KMS-11 (cell line): ENCODE measurements at regions not wholly inside any gene's neighbourhood (a gene's known extent, or its start where the extent isn't known, plus 50 kb on each side); places are given as distances from the start of the nearest gene placed in this dataset.

Experiments used
- H2AFZ ChIP-seq: fragments of 200-600 bp; sonication (generic); 2 replicates; pipeline ENCODE4 v1.6.1; 2016; ENCODE audit warnings: antibody characterized with exemption, mixed run types, low read depth
- H3K27ac ChIP-seq: fragments of 200-600 bp; sonication (generic); 2 replicates; pipeline ENCODE4 v1.6.1; 2016; ENCODE audit warnings: mild to moderate bottlenecking, mixed run types
- H3K27me3 ChIP-seq: fragments of 200-600 bp; sonication (generic); 2 replicates; pipeline ENCODE4 v1.6.1; 2017; ENCODE audit warnings: mild to moderate bottlenecking, low read depth, mixed run types, moderate library complexity; ENCODE audit not compliant: insufficient read depth
- H3K36me3 ChIP-seq: fragments of 200-600 bp; sonication (generic); 2 replicates; pipeline ENCODE4 v1.6.1; 2017; ENCODE audit warnings: mild to moderate bottlenecking, mixed run types; ENCODE audit not compliant: insufficient read depth
- H3K4me1 ChIP-seq: fragments of 200-600 bp; sonication (generic); 2 replicates; pipeline ENCODE4 v1.6.1; 2016; ENCODE audit warnings: mild to moderate bottlenecking, low read depth, mixed run types; ENCODE audit not compliant: poor library complexity, severe bottlenecking
- H3K4me2 ChIP-seq: fragments of 200-600 bp; sonication (generic); 2 replicates; pipeline ENCODE4 v1.7.0; 2016; ENCODE audit warnings: mild to moderate bottlenecking, mixed run types
- H3K4me3 ChIP-seq: fragments of 200-600 bp; sonication (generic); IDR thresholded peaks from 2 replicates; pipeline ENCODE4 v1.6.1; 2017; ENCODE audit warnings: low read depth, low read length, mixed read lengths; ENCODE audit not compliant: insufficient read depth
- H3K79me2 ChIP-seq: fragments of 200-600 bp; sonication (generic); 2 replicates; pipeline ENCODE4 v1.6.1; 2016; ENCODE audit warnings: low read depth, mixed run types; ENCODE audit not compliant: insufficient read depth
- H3K9ac ChIP-seq: fragments of 200-600 bp; sonication (generic); 2 replicates; pipeline ENCODE4 v1.6.1; 2016; ENCODE audit warnings: mild to moderate bottlenecking, mixed run types
- H4K20me1 ChIP-seq: fragments of 200-600 bp; sonication (generic); 2 replicates; pipeline ENCODE4 v1.6.1; 2016; ENCODE audit warnings: mild to moderate bottlenecking, mixed run types; ENCODE audit not compliant: insufficient read depth
- CTCF ChIP-seq: fragments of 200-600 bp; sonication (generic); conservative IDR thresholded peaks from 2 replicates; pipeline ENCODE4 v1.6.1; 2017; ENCODE audit warnings: low read depth, mild to moderate bottlenecking, antibody characterized with exemption, low read length, moderate library complexity, mixed read lengths

DNA sequence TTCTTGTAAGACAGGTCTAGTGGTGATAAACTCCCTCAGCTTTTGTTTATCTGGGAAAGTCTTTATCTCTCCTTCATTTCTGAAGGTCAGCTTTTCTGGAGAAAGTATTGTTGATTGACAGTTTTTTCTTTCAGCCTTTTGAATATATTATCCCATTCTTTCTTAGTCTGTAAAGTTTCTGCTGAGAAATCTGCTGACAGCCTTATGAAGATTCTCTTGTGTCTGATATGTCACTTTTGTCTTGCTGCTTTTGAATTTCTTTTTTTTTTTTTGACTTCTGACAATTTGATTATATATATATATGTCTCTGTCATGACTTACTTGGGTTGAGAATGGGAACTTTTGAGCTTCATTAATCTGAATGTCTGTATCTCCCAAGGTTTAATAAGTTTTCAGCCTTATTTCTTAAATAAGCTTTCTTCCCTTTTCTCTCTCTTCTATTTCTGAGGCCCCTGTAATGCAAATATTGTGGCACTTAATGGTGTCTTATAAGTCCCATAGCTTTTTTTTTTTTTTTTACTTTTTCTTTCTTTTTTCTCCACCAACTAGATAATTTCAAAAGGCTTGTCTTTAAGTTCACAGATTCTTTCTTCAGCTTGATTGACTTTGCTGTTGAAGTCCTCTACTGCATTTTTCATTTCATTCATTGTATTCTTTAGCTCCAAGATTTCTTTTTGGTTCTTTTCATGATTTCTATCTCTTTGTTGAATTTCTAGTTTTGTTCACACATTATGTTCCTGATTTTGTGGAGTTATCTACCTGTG is 81.4 kb upstream of the IL6 start:
- H3K79me2 ChIP-seq, result no peaks in the 10 kb centered on the region
- H3K9ac ChIP-seq, result no peak overlapping the region
- H4K20me1 ChIP-seq, result no peaks in the 10 kb centered on the region
- H3K4me3 ChIP-seq, result no peak overlapping the region
- H3K36me3 ChIP-seq, result no peaks in the 10 kb centered on the region
- peaks cover 10% of the 10 kb centered on the region for H3K4me1 ChIP-seq
- TF ChIP-seq CTCF, result no peak
- no peak overlapping the region for H3K4me2 ChIP-seq
- H3K27me3 ChIP-seq, result peaks cover 10% of the 10 kb centered on the region; the same call in 1 of the 2 replicates
- no peak overlapping the region for H2AFZ ChIP-seq
- no peak overlapping the region for H3K27ac ChIP-seq

DNA sequence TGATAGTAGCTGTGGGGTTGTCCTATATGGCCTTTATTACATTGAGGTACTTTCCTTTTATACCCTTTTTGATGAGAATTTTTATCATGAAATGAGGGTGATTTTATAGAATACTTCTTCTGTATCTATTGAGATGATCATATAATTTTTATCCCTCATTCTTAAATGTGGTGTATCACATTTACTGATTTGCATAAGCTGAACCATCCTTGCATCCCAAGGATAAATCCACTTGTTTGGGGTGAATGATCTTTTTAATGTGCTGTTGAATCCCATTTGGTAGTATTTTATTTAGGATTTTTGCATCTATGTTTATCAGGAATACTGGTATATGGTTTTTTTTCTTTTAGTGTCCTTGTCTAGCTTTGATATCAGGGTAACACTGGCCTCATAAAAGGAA is 84.5 kb upstream of the IL6 start:
- Histone ChIP-seq H3K4me3 (no peak overlapping the region), H4K20me1 (no peaks in the 10 kb centered on the region), H3K27me3 (peaks cover 10% of the 10 kb centered on the region), H3K4me1 (peaks cover 25% of the 10 kb centered on the region), H2AFZ (no peak overlapping the region), H3K9ac (no peak overlapping the region), H3K36me3 (no peaks in the 10 kb centered on the region), H3K79me2 (no peaks in the 10 kb centered on the region), H3K27ac (no peak overlapping the region), H3K4me2 (no peak overlapping the region)
- TF ChIP-seq CTCF, result no peak

DNA sequence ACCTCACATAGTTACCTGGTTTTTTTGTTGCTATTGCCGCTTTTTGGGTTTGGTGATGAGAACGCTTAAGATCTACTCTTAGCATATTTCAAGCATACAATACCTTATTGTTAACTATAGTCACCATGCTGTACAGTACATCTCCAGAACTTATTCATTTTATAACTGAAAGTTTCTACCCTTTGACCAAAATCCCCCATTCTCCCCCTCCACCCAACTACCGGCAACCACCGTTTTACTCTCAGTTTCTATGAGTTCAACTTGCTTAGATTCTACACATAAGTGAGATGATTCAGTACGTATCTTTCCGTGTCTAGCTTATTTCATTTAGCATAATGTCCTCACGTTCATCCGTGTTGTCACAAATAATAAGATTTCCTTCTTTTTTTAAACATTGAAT is 86.7 kb upstream of the IL6 start:
- peaks cover 10% of the 10 kb centered on the region for H3K27me3 ChIP-seq
- no peak overlapping the region for H2AFZ ChIP-seq
- no peak overlapping the region for H3K27ac ChIP-seq
- no peak overlapping the region for H3K9ac ChIP-seq
- H3K79me2 ChIP-seq, result no peaks in the 10 kb centered on the region
- H3K4me1 ChIP-seq, result peaks cover 25% of the 10 kb centered on the region
- TF ChIP-seq CTCF, result no peak
- H3K36me3 ChIP-seq, result no peaks in the 10 kb centered on the region
- H4K20me1 ChIP-seq, result no peaks in the 10 kb centered on the region
- peak overlapping the region; percentile 36 for H3K4me2 ChIP-seq
- no peak overlapping the region for H3K4me3 ChIP-seq

- no peaks in the 10 kb centered on the region for H4K20me1 ChIP-seq
- H3K79me2 ChIP-seq, result no peaks in the 10 kb centered on the region
- peaks cover 25% of the 10 kb centered on the region for H3K4me1 ChIP-seq
- no peak overlapping the region for H3K27ac ChIP-seq
- H2AFZ ChIP-seq, result no peak overlapping the region
- H3K4me2 ChIP-seq, result no peak overlapping the region
- no peak overlapping the region for H3K9ac ChIP-seq
- TF ChIP-seq CTCF, result no peak
- H3K27me3 ChIP-seq, result peaks cover 10% of the 10 kb centered on the region
- no peaks in the 10 kb centered on the region for H3K36me3 ChIP-seq
- no peak overlapping the region for H3K4me3 ChIP-seq
Measured at GRCh38 chr7:22639396-22639795, 87.6 kb upstream of the IL6 start.
